GM23338 (cell line): ENCODE measurements at regions not wholly inside any gene's neighbourhood (a gene's known extent, or its start where the extent isn't known, plus 50 kb on each side); places are given as distances from the start of the nearest gene placed in this dataset.

ENCODE experiments used
- CREB1 ChIP-seq: fragments of 250-450 bp; sonication (Bioruptor Pico); IDR thresholded peaks from 2 replicates; pipeline ENCODE4 v1.5.0; 2020; ENCODE audit warnings: low read depth, mild to moderate bottlenecking, moderate library complexity
- EZH2 ChIP-seq: fragments of 200-600 bp; sonication (generic); IDR thresholded peaks from one replicate; pipeline ENCODE4 v1.8.0; 2017; ENCODE audit warnings: antibody characterized with exemption, mild to moderate bottlenecking, low read depth; ENCODE audit not compliant: unreplicated experiment
- ZNF114 ChIP-seq: fragments of 250-450 bp; sonication (Bioruptor Pico); IDR thresholded peaks from 2 replicates; pipeline ENCODE4 v1.5.0; 2020; ENCODE audit warnings: mild to moderate bottlenecking, moderate library complexity
- TF ChIP-seq, protein P1 (sequence below): fragments of 250-450 bp; sonication (Bioruptor Pico); IDR thresholded peaks from 2 replicates; pipeline ENCODE4 v1.5.0; 2020; ENCODE audit warnings: mild to moderate bottlenecking, moderate library complexity
- TF ChIP-seq, protein P2 (sequence below), 2 experiments: fragments of 200-600 bp in 1 of 2; sonication (generic) in 1 of 2; conservative IDR thresholded peaks; 2 replicates each; pipeline versions ENCODE4 v1.5.1 to v1.6.1; 2016 to 2017; ENCODE audit warnings: antibody characterized with exemption in 2 of 2, low read depth in 2 of 2, mild to moderate bottlenecking in 2 of 2, moderate library complexity in 1 of 2

DNA sequence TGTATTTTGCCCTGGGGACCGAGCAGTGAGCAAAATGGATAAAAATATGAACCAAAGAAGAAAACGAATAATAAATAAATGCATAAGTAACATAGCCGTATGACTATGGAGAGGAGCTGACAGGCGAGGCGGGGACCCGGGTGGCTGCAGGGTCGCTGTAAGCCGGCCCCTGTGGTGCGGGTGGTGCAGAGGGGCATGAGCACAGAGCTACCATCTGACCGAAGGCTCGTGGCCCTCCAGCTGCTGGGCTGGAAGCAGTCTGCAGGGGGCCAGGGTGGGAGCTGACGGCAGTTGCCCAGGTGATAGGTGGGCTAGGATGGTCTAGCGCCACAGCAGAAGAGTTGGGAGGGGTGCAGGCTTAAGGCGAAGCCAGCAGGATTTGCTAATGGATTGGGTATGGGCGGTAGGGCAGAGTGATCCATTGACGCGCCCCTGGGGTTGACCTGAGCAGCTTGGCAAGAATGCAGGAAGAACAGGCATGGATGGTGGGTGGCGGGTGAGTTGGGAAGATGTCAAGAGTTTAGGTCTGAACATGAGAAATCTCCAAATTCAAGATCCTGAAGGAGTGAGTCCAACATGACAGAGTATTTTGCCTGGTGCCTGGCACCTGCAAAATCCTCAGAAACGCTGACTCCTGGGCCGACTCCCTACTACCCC lies 228.0 kb downstream of the FOXL1 start:
- TF ChIP-seq CREB1 (CRISPR knock-in tag), result no peak
- TF ChIP-seq, protein P1, sequence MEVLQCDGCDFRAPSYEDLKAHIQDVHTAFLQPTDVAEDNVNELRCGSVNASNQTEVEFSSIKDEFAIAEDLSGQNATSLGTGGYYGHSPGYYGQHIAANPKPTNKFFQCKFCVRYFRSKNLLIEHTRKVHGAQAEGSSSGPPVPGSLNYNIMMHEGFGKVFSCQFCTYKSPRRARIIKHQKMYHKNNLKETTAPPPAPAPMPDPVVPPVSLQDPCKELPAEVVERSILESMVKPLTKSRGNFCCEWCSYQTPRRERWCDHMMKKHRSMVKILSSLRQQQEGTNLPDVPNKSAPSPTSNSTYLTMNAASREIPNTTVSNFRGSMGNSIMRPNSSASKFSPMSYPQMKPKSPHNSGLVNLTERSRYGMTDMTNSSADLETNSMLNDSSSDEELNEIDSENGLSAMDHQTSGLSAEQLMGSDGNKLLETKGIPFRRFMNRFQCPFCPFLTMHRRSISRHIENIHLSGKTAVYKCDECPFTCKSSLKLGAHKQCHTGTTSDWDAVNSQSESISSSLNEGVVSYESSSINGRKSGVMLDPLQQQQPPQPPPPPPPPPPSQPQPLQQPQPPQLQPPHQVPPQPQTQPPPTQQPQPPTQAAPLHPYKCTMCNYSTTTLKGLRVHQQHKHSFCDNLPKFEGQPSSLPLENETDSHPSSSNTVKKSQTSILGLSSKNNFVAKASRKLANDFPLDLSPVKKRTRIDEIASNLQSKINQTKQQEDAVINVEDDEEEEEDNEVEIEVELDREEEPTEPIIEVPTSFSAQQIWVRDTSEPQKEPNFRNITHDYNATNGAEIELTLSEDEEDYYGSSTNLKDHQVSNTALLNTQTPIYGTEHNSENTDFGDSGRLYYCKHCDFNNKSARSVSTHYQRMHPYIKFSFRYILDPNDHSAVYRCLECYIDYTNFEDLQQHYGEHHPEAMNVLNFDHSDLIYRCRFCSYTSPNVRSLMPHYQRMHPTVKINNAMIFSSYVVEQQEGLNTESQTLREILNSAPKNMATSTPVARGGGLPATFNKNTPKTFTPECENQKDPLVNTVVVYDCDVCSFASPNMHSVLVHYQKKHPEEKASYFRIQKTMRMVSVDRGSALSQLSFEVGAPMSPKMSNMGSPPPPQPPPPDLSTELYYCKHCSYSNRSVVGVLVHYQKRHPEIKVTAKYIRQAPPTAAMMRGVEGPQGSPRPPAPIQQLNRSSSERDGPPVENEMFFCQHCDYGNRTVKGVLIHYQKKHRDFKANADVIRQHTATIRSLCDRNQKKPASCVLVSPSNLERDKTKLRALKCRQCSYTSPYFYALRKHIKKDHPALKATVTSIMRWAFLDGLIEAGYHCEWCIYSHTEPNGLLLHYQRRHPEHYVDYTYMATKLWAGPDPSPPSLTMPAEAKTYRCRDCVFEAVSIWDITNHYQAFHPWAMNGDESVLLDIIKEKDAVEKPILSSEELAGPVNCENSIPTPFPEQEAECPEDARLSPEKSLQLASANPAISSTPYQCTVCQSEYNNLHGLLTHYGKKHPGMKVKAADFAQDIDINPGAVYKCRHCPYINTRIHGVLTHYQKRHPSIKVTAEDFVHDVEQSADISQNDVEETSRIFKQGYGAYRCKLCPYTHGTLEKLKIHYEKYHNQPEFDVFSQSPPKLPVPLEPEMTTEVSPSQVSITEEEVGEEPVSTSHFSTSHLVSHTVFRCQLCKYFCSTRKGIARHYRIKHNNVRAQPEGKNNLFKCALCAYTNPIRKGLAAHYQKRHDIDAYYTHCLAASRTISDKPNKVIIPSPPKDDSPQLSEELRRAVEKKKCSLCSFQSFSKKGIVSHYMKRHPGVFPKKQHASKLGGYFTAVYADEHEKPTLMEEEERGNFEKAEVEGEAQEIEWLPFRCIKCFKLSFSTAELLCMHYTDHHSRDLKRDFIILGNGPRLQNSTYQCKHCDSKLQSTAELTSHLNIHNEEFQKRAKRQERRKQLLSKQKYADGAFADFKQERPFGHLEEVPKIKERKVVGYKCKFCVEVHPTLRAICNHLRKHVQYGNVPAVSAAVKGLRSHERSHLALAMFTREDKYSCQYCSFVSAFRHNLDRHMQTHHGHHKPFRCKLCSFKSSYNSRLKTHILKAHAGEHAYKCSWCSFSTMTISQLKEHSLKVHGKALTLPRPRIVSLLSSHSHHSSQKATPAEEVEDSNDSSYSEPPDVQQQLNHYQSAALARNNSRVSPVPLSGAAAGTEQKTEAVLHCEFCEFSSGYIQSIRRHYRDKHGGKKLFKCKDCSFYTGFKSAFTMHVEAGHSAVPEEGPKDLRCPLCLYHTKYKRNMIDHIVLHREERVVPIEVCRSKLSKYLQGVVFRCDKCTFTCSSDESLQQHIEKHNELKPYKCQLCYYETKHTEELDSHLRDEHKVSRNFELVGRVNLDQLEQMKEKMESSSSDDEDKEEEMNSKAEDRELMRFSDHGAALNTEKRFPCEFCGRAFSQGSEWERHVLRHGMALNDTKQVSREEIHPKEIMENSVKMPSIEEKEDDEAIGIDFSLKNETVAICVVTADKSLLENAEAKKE (CRISPR knock-in tag), result no peak
- no peak for TF ChIP-seq ZNF114 (CRISPR knock-in tag)
- TF ChIP-seq EZH2, result no peak
- TF ChIP-seq, protein P2, sequence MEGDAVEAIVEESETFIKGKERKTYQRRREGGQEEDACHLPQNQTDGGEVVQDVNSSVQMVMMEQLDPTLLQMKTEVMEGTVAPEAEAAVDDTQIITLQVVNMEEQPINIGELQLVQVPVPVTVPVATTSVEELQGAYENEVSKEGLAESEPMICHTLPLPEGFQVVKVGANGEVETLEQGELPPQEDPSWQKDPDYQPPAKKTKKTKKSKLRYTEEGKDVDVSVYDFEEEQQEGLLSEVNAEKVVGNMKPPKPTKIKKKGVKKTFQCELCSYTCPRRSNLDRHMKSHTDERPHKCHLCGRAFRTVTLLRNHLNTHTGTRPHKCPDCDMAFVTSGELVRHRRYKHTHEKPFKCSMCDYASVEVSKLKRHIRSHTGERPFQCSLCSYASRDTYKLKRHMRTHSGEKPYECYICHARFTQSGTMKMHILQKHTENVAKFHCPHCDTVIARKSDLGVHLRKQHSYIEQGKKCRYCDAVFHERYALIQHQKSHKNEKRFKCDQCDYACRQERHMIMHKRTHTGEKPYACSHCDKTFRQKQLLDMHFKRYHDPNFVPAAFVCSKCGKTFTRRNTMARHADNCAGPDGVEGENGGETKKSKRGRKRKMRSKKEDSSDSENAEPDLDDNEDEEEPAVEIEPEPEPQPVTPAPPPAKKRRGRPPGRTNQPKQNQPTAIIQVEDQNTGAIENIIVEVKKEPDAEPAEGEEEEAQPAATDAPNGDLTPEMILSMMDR (conservative IDR thresholded peaks at IDR 0.05; ENCODE audit: low read depth in 2 of 2), result no peak
